ENCODE measurements at regions not wholly inside any gene's neighbourhood (a gene's known extent, or its start where the extent isn't known, plus 50 kb on each side); places are given as distances from the start of the nearest gene placed in this dataset.
A peak's percentile ranks its signal among the peaks of the same experiment; 100 is the strongest.

- Histone ChIP-seq H2AFZ (ENCODE audit: low read length) (no peak overlapping the region), H3K9me3 (replicated peaks; ENCODE audit: insufficient read depth, low read length) (no peaks in the 10 kb centered on the region), H3F3A (ENCODE audit: insufficient read depth, low read length) (no peaks in the 10 kb centered on the region), H3K4me3 (ENCODE audit: low read length) (no peak overlapping the region), H3K9me2 (replicated peaks; ENCODE audit: insufficient read depth, low read length) (no peaks in the 10 kb centered on the region), H3K4me2 (ENCODE audit: low read depth, low read length) (no peak overlapping the region), H3K27me3 (replicated peaks; ENCODE audit: insufficient read depth, low read length) (no peaks in the 10 kb centered on the region), H4K20me1 (ENCODE audit: insufficient read depth, low read length) (no peaks in the 10 kb centered on the region), H3K9ac (ENCODE audit: low read length) (no peak overlapping the region), H3K79me2 (ENCODE audit: low read length) (no peaks in the 10 kb centered on the region), H3K27ac (ENCODE audit: low read length) (no peak overlapping the region), H3K4me1 (ENCODE audit: low read length) (peaks cover 17% of the 10 kb centered on the region), H3K36me3 (replicated peaks; ENCODE audit: insufficient read depth, low read length) (no peaks in the 10 kb centered on the region)
- DNase-seq, result no peak
- no peak for TF ChIP-seq EZH2 (optimal IDR thresholded peaks at IDR 0.05; ENCODE audit: low read depth, low read length)
- no peak for TF ChIP-seq EZH2phosphoT487 (IDR thresholded peaks at IDR 0.05; ENCODE audit: low read length)
- TF ChIP-seq, protein P1, sequence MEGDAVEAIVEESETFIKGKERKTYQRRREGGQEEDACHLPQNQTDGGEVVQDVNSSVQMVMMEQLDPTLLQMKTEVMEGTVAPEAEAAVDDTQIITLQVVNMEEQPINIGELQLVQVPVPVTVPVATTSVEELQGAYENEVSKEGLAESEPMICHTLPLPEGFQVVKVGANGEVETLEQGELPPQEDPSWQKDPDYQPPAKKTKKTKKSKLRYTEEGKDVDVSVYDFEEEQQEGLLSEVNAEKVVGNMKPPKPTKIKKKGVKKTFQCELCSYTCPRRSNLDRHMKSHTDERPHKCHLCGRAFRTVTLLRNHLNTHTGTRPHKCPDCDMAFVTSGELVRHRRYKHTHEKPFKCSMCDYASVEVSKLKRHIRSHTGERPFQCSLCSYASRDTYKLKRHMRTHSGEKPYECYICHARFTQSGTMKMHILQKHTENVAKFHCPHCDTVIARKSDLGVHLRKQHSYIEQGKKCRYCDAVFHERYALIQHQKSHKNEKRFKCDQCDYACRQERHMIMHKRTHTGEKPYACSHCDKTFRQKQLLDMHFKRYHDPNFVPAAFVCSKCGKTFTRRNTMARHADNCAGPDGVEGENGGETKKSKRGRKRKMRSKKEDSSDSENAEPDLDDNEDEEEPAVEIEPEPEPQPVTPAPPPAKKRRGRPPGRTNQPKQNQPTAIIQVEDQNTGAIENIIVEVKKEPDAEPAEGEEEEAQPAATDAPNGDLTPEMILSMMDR (IDR thresholded peaks at IDR 0.05; ENCODE audit: low read length), result no peak
Measured at GRCh38 chr4:13977746-13978145, 350.2 kb upstream of the BOD1L1 start.

DNA sequence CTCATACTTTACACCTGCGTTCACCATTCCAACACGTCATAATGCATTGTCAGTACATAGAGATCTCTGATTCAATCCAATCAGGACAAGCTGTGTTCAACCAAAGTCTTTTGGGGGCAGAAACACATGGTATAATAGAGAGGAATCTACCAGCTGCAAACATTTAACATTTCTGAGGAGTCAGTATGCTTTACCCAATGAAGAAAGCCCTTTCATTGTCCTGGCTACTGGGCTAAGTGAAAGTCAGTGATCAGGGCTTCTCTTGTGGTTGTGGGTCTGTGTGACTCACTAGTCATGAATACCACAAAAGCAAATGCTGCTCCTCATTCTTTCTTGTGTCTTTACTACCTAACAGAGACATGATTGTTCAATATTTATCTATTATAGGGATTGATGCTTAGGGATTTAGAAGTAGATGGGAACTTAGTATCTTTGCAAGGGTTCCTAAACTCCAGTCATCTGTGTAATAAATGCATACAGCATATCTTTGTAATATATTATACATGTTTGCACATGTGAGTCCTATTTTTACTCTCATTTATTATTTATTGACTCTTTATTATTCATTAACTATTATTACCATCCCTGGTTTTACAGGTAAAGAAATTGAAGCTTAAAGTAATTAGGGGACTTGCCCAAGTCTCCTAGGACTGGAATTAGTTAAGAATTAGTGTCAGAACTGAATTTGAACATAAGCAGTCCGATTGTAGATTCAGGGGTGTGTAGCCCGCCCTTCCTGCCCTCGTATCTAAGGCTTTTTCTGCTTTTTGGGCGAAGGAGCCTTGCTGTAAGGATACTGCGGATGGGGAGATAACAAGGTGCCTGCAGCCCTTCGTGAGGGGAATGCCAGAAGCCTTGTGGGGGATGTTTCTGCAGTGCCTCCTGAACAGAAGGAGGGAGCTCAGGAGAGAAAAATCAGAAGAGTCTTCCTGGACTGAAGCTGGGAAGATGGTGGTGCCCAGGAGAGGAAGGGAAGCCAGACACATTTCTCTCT is 353.1 kb upstream of the BOD1L1 start:
- Histone ChIP-seq H2AFZ (ENCODE audit: low read length) (no peak overlapping the region), H3K9me3 (replicated peaks; ENCODE audit: insufficient read depth, low read length) (no peaks in the 10 kb centered on the region), H3K9ac (ENCODE audit: low read length) (no peak overlapping the region), H3K27ac (ENCODE audit: low read length) (no peak overlapping the region), H3K36me3 (replicated peaks; ENCODE audit: insufficient read depth, low read length) (no peaks in the 10 kb centered on the region), H3K79me2 (ENCODE audit: low read length) (no peaks in the 10 kb centered on the region), H3K4me1 (ENCODE audit: low read length) (peaks cover 26% of the 10 kb centered on the region), H3K4me3 (ENCODE audit: low read length) (no peak overlapping the region), H3K9me2 (replicated peaks; ENCODE audit: insufficient read depth, low read length) (no peaks in the 10 kb centered on the region), H3K27me3 (replicated peaks; ENCODE audit: insufficient read depth, low read length) (no peaks in the 10 kb centered on the region), H3F3A (ENCODE audit: insufficient read depth, low read length) (no peaks in the 10 kb centered on the region), H3K4me2 (ENCODE audit: low read depth, low read length) (no peak overlapping the region), H4K20me1 (ENCODE audit: insufficient read depth, low read length) (no peaks in the 10 kb centered on the region)
- TF ChIP-seq, protein P1 (IDR thresholded peaks at IDR 0.05; ENCODE audit: low read length), result no peak
- TF ChIP-seq EZH2phosphoT487 (IDR thresholded peaks at IDR 0.05; ENCODE audit: low read length), result no peak
- TF ChIP-seq EZH2 (optimal IDR thresholded peaks at IDR 0.05; ENCODE audit: low read depth, low read length), result no peak
- no peak for DNase-seq

- no peaks in the 10 kb centered on the region for H3K27me3 ChIP-seq (replicated peaks; ENCODE audit: insufficient read depth, low read length)
- H2AFZ ChIP-seq (ENCODE audit: low read length), result peak overlapping the region; percentile 45; the same call in 1 of the 2 replicates
- no peak for DNase-seq
- H4K20me1 ChIP-seq (ENCODE audit: insufficient read depth, low read length), result no peaks in the 10 kb centered on the region
- H3K9me2 ChIP-seq (replicated peaks; ENCODE audit: insufficient read depth, low read length), result no peaks in the 10 kb centered on the region
- no peak for TF ChIP-seq EZH2phosphoT487 (IDR thresholded peaks at IDR 0.05; ENCODE audit: low read length)
- TF ChIP-seq EZH2 (optimal IDR thresholded peaks at IDR 0.05; ENCODE audit: low read depth, low read length), result no peak
- TF ChIP-seq, protein P1 (IDR thresholded peaks at IDR 0.05; ENCODE audit: low read length), result no peak
- no peak overlapping the region for H3K4me3 ChIP-seq (ENCODE audit: low read length)
- peaks cover 26% of the 10 kb centered on the region for H3K4me1 ChIP-seq (ENCODE audit: low read length)
- H3K27ac ChIP-seq (ENCODE audit: low read length), result no peak overlapping the region
- H3K4me2 ChIP-seq (ENCODE audit: low read depth, low read length), result peak overlapping the region; percentile 11; the same call in 1 of the 2 replicates
- H3K9ac ChIP-seq (ENCODE audit: low read length), result no peak overlapping the region
- no peaks in the 10 kb centered on the region for H3K79me2 ChIP-seq (ENCODE audit: low read length)
- no peaks in the 10 kb centered on the region for H3F3A ChIP-seq (ENCODE audit: insufficient read depth, low read length)
- no peaks in the 10 kb centered on the region for H3K9me3 ChIP-seq (replicated peaks; ENCODE audit: insufficient read depth, low read length)
- H3K36me3 ChIP-seq (replicated peaks; ENCODE audit: insufficient read depth, low read length), result no peaks in the 10 kb centered on the region
Measured at GRCh38 chr4:13981499-13981898, 354.0 kb upstream of the BOD1L1 start.

Data from MM.1S (cell line).